Ovary (tissue), 7 donors: ENCODE measurements at regions not wholly inside any gene's neighbourhood (a gene's known extent, or its start where the extent isn't known, plus 50 kb on each side); places are given as distances from the start of the nearest gene placed in this dataset.
"Not testable (repeated sequence)": the region's sequence is repeated elsewhere in the genome, so short reads cannot be mapped to it uniquely, and the experiment has no call there.

ENCODE experiments used
- DNase-seq, 5 donors: peaks; one replicate each; pipeline ENCODE4 v3.0.0-alpha.2; 2019 to 2020
- H3K27ac ChIP-seq, 2 donors: fragments of 200-600 bp; one replicate each; pipeline versions ENCODE4 v1.5.1 to v1.8.0; 2019 to 2022
- H3K27me3 ChIP-seq: fragments of 200-600 bp; one replicate; pipeline ENCODE4 v1.8.0; 2022
- H3K36me3 ChIP-seq: fragments of 200-600 bp; sonication (generic); one replicate; pipeline ENCODE4 v1.5.1; 2019
- H3K4me1 ChIP-seq: one replicate; pipeline ENCODE4 v1.8.1; 2013; ENCODE audit warnings: mild to moderate bottlenecking, moderate library complexity; ENCODE audit not compliant: insufficient read depth
- H3K4me3 ChIP-seq: fragments of 200-600 bp; sonication (generic); one replicate; pipeline ENCODE4 v1.5.1; 2017
- H3K9me3 ChIP-seq, 2 donors: fragments of 200-600 bp in 1 of 2; sonication (generic) in 1 of 2; one replicate each; pipeline versions ENCODE4 v1.5.1 to v1.8.1; 2013 to 2019; ENCODE audit warnings: mild to moderate bottlenecking in 1 of 2, moderate library complexity in 1 of 2
- POLR2A ChIP-seq: fragments of 450-650 bp; IDR thresholded peaks from one replicate; pipeline ENCODE4 v1.6.1; 2017; ENCODE audit warnings: antibody characterized with exemption, mild to moderate bottlenecking, moderate library complexity
- WGBS, 3 donors: extraction: QIAGEN DNeasy Blood & Tissue Kit in 1 of 3; methylation state at CpG; one replicate each; pipeline versions ENCODE4 v1.1.5 to v1.1.7; 2013 to 2017; 5-methylcytosine and 5-hydroxymethylcytosine counted together
- intact Hi-C, 4 donors: fragments of 100-400 bp; cut with DNase I; formaldehyde crosslinking; loops; one replicate each; pipeline versions ENCODE4 v1.11.0 to v1.15.1; 2022 to 2023
- TF ChIP-seq, protein P1 (sequence below), 3 donors: fragments of 450-650 bp in 2 of 3; fragments of 200-600 bp in 1 of 3; IDR thresholded peaks; one replicate each; pipeline versions ENCODE4 v1.5.1 to v1.8.0; 2016 to 2022; ENCODE audit warnings: antibody characterized with exemption in 3 of 3, mild to moderate bottlenecking in 1 of 3
- donor health status: DM: no; HTN: no; CAD: no; lungs with moderate emphysema.
- donor health status: DM: no; HTN: no; CAD: no.
- donor health status: Bipolar disorder and iron deficiency.
- donor health status: DM: no; HTN: no; CAD: no.
- donor health status: DM: yes; HTN: yes; CAD: no.

DNA sequence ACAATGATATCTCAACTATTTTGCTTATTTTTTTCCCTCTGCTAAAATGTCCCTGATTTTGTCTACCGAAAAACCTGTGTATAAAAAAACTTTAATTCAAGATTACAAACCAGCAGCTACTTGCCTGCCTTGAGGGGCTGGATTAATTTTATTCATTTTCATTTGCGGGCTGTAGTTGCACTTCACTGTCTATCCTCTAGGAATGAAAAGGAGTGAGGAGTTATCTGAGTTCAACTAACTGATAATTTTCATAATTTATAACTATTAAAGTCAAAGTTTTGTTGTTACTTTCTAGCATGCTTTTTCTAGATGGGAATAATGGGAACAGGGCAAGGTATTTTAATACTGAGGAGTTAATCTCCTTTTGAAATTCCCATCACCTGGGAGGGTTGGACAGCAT is 50.3 kb upstream of the AGTPBP1 start:
- WGBS, 3 donors: 14 to 29% (median 18%) methylated on average over 2 of the region's 2 CpGs
- DNase-seq: not testable (repeated sequence)

DNA sequence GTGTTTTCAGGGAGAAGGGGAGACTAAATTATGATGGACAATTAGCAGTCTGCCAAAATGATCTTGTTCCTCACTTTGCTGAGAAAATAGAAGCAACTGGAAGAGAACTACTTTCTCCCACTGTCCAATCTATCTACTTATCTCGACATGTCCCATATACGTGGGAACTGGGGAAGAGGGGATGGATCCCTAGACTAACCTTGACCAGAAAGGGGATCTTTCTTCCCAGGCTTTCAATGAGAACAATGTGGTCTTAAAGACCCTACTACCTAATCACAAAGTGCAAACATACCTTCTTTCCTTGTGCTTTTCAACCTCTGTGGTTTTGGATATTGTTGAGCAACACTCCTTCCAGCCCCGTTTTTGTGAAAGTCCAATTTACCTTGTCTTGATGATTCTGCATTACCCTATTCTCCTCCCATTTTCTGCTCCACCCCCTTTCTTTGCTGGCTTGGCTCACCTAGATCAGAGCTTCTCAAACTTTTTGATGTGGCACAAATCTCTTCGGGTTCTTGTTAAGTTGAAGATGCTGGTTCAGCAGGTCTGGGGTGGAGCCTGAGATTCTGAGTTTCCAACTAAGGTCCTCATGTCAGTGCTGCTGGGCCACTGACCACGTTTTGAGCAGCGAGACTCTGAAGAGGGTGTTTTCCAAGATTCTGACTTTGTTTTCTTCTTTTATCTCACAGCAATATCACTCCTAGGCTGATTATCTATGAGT is 61.4 kb upstream of the AGTPBP1 start:
- H3K4me3 ChIP-seq, intact Hi-C loops, H3K27me3 ChIP-seq, H3K27ac ChIP-seq, DNase-seq, H3K36me3 ChIP-seq, H3K4me1 ChIP-seq, H3K9me3 ChIP-seq: not testable (repeated sequence)
- WGBS, 3 donors: 31 to 42% (median 32%) methylated on average over 6 of the region's 6 CpGs

More for the DNA sequence above, 50.3 kb upstream of the AGTPBP1 start:
- H3K9me3 ChIP-seq, H3K4me3 ChIP-seq, intact Hi-C loops, H3K27me3 ChIP-seq, H3K36me3 ChIP-seq, H3K27ac ChIP-seq, H3K4me1 ChIP-seq: not testable (repeated sequence)

DNA sequence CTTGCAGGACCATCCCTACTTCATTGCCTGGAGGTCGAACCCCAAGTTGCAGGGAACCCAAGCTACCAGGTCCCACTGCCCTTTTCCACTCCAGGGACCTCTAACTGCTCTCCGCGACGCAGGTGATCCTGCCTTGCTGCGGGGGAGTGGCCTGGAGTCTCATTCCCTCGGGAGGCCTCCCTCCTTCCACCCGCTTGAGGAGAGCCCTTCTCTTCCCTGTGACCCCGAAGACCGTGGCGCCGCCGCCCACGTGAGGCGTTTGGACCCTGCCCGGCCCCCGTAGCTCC is 63.0 kb upstream of the AGTPBP1 start:
- DNase-seq, H3K36me3 ChIP-seq, H3K9me3 ChIP-seq, H3K27me3 ChIP-seq, intact Hi-C loops, H3K4me1 ChIP-seq: not testable (repeated sequence)
- peak overlapping the region; percentile 94 to 96 for H3K27ac ChIP-seq
- H3K4me3 ChIP-seq: peak overlapping the region; percentile 87
- WGBS, 3 donors: 1 to 20% (median 4%) methylated on average over 2 to 16 of the region's 16 CpGs

DNA sequence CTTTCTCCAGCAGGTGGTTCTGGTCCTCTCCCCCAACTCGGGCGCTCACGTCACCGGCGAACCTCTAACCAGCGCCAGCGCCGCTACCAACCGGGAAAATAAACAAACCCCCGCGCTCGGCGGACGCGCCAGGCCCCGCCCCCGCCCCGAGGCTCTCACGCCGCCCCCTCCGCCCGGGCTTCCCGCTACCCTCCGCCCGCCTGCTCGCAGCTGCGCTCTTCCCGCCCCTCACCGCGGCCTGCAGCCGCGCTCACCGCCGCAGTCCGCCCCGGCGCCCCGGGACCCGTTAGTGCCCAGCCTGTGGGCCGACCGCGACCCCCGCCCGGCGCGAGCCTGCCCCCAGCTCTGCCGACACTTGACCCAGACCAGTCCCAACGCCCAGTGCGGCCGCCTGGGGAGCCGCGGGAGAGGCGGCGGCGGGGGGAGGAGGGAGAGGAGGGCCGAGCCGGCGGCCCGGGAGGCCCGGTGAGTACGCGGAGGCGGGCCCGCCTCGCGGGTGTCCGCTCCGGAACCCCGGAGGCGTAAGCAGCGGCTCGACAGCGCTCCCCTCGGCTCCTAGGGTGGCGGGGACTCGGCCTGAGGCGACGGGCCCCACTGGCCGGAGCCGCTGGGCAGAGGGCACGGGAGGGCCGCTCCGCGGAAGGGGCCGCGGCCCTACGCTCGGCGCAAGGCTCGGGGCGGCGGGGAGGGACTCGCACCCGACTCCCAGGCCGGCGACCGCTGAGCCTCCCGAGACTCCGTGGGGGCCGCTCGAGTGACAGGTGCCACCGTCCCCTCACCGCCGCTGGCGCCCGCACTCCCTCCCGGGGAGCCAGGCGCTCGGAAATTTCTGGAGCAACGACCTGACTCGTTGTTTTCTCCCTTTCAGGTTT is 63.6 kb upstream of the AGTPBP1 start:
- Histone ChIP-seq H3K4me3 (peak overlapping the region; percentile 87), H3K27ac (peak overlapping the region; percentile 94 to 96)
- H3K36me3 ChIP-seq, H3K27me3 ChIP-seq, H3K9me3 ChIP-seq, H3K4me1 ChIP-seq, intact Hi-C loops: not testable (repeated sequence)
- WGBS, 3 donors: 1% methylated on average over 39 to 111 of the region's 111 CpGs
- DNase-seq: peak; percentile 83 to 92 (median 88)
- TF ChIP-seq POLR2A: peak; percentile 23

DNA sequence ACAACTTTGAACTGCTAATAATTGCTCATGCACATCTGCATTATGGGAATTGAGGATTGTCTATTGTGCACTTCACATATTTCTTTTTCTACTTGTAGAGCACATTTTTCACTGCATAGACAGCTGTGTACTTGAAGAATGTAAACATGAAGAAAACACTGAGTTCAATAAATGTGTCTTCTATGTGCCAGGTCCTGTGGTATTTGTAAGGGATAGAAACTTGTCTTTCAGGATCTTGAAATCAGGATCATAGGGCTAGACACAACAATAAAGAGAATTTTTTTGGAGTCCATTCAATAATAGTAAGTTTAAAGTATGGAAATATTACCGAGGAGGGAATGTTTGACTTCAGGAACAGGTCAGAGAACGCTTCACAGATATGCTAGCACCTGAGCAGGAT is 66.6 kb upstream of the AGTPBP1 start:
- H3K27ac ChIP-seq, H3K9me3 ChIP-seq, H3K4me3 ChIP-seq, intact Hi-C loops, H3K4me1 ChIP-seq, DNase-seq, H3K27me3 ChIP-seq, H3K36me3 ChIP-seq: not testable (repeated sequence)
- WGBS, 3 donors: 76 to 87% (median 87%) methylated on average over 2 of the region's 2 CpGs

DNA sequence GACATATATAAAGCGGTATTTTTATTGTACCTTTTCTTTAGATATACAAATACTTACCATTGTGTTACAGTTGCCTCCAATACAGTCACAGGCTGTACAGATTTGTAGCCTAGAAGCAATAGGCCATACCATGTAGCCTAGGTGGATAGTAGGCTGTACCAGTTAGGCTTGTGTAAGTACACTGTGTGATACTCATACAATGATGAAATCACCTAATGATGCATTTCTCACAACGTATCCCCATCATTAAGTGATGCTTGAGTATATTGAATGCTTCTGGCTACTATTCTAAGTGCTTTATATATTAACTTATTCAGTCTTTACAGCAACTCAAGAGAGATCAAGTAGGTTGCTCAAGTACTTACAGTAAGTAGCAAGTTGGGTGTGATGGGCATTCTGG is 71.6 kb upstream of the AGTPBP1 start:
- WGBS, 3 donors: 91 to 94% (median 93%) methylated on average over 2 of the region's 2 CpGs
- H3K27ac ChIP-seq, H3K27me3 ChIP-seq, H3K4me1 ChIP-seq, H3K4me3 ChIP-seq, H3K36me3 ChIP-seq, H3K9me3 ChIP-seq, DNase-seq: not testable (repeated sequence)
- intact Hi-C loops: loop anchor here in 1 of 4 donors (10.0 kb wide), 1 partner anchor 421 kb away; no protein-coding TSS in a partner anchor

DNA sequence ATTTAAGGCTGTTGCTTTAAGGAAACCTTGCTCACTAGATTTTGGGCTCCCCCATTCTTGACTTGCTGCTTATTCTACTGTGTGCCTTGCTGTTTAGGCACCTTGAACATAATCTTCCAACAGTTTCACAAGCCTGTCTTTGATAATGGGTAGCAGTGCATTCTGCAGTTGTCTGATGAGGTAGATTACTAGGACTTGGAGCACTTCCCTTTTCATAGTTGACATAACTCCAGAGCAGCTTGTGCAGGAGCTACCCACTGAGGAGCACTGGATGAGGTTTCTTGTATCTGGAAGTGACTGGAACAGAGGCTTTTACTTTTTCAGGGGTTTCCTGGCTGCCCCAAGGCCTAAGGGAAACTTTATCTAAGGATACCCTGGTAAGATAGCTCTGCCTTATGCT is 73.0 kb upstream of the AGTPBP1 start:
- H3K4me1 ChIP-seq, H3K27ac ChIP-seq, DNase-seq, H3K9me3 ChIP-seq, H3K27me3 ChIP-seq, H3K36me3 ChIP-seq, H3K4me3 ChIP-seq: not testable (repeated sequence)
- intact Hi-C loops: loop anchor here in 1 of 4 donors (10.0 kb wide), 1 partner anchor 420 kb away; no protein-coding TSS in a partner anchor

DNA sequence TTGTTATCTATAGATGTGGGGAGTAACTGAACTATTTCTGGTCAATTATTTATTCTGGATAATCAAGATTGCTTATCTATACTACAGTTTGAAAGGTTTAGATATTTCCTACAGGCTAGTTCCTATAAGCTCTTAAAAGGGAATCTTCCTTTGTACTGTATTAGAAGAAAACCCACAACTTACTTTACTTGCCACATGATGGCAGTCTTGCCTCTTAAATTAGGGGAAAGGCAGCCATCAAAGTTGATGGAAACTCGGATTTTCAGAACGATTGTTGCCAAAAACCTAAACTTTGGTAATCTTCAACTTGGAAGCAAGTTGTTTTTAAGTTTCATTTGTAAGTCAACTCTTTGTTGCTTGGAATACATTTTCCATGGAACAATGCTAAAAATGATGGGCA is 77.2 kb upstream of the AGTPBP1 start:
- not testable (repeated sequence) for H3K36me3 ChIP-seq, H3K4me1 ChIP-seq, H3K9me3 ChIP-seq, DNase-seq, H3K27me3 ChIP-seq, H3K4me3 ChIP-seq, H3K27ac ChIP-seq
- WGBS, 3 donors: 0 to 4% (median 1%) methylated on average over 2 of the region's 2 CpGs
- intact Hi-C loops: loop anchor here in 1 of 4 donors (10.0 kb wide), 1 partner anchor 416 kb away; no protein-coding TSS in a partner anchor
- TF ChIP-seq, protein P1, sequence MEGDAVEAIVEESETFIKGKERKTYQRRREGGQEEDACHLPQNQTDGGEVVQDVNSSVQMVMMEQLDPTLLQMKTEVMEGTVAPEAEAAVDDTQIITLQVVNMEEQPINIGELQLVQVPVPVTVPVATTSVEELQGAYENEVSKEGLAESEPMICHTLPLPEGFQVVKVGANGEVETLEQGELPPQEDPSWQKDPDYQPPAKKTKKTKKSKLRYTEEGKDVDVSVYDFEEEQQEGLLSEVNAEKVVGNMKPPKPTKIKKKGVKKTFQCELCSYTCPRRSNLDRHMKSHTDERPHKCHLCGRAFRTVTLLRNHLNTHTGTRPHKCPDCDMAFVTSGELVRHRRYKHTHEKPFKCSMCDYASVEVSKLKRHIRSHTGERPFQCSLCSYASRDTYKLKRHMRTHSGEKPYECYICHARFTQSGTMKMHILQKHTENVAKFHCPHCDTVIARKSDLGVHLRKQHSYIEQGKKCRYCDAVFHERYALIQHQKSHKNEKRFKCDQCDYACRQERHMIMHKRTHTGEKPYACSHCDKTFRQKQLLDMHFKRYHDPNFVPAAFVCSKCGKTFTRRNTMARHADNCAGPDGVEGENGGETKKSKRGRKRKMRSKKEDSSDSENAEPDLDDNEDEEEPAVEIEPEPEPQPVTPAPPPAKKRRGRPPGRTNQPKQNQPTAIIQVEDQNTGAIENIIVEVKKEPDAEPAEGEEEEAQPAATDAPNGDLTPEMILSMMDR (IDR thresholded peaks at IDR 0.05): peak in 1 of 3 donors; percentile 18

DNA sequence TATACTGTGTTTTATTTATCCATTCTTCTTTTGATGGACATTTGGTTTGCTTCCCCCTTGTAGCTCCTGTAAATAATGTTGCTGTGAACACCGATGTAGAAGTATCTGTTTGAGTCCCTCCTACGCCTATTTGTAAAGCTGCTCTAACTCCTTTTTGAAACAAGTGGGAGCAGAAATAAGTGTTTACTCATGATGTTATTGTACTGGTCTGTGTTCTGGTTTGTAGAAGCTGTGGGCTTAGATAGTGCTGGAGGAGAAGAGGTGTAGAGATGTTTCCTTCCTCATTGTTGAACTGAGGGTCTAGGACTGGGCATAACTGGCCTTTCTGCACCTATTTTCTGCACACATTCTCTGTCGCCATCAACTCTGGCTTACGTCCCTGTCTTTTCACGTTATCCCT is 78.8 kb upstream of the AGTPBP1 start:
- DNase-seq, H3K4me1 ChIP-seq, H3K27ac ChIP-seq, H3K9me3 ChIP-seq, H3K4me3 ChIP-seq, H3K27me3 ChIP-seq, intact Hi-C loops, H3K36me3 ChIP-seq: not testable (repeated sequence)
- WGBS, 3 donors: 50 to 61% (median 58%) methylated on average over 4 to 5 of the region's 5 CpGs

DNA sequence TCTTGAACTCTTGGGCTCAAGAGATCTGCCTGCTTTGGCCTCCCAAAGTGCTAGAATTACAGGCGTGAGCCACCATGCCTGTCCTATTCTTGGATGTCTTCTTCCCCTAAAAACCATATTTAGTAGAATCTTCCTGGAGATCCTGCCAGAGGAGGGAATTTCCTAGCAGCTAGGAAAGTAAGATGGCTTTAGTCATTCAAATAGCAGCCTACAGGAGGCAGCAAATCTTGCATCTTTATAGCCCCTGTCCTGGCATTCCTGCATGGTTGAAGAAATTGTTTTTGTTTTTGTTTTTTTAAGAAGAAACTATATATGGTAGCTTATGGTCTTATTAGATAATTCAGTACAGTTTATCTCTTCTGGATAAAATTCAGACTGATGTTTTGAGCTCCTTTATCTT is 83.2 kb upstream of the AGTPBP1 start:
- 54 to 83% (median 82%) methylated on average over 1 of the region's 1 CpG for WGBS, 3 donors
- H3K27ac ChIP-seq, H3K27me3 ChIP-seq, intact Hi-C loops, H3K4me1 ChIP-seq, H3K4me3 ChIP-seq, H3K36me3 ChIP-seq, DNase-seq, H3K9me3 ChIP-seq: not testable (repeated sequence)

DNA sequence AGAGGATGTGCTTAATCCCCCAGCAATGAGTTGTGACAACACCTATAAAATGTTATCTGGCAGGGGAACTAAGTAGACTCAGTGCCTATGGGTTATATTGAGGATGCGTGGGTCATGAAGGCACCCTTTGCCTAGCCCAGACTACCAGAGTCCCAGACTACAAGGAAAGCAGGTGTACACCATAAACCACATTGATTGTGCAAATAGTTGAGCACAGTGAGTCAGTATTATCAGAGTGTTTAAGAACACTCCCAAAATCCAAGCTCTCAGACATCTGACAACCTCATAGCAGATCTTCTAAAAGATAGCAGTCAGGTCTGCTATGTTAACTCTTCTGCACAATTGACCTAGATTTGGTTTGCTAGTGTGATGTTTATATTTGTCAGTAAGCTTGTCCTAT is 92.8 kb upstream of the AGTPBP1 start:
- 95 to 100% (median 98%) methylated on average over 1 of the region's 1 CpG for WGBS, 3 donors
- H3K27ac ChIP-seq, H3K36me3 ChIP-seq, H3K4me1 ChIP-seq, H3K4me3 ChIP-seq, intact Hi-C loops, H3K27me3 ChIP-seq, DNase-seq, H3K9me3 ChIP-seq: not testable (repeated sequence)
